HEK293 (cell line): ENCODE measurements at regions not wholly inside any gene's neighbourhood (a gene's known extent, or its start where the extent isn't known, plus 50 kb on each side); places are given as distances from the start of the nearest gene placed in this dataset.

Experiments used
- CTCF ChIA-PET: fragments of 350-600 bp; formaldehyde crosslinking; extraction: SDS; loops from one replicate; lab custom pipeline; 2021; ENCODE audit warnings: antibody characterized with exemption; lab: Yijun Ruan, JAX
- POLR2A ChIA-PET: fragments of 300-600 bp; formaldehyde crosslinking; extraction: SDS; loops from one replicate; lab custom pipeline; 2020; ENCODE audit warnings: antibody characterized with exemption, inconsistent platforms; lab: Yijun Ruan, JAX
- H3K27ac ChIP-seq: fragments of 200-500 bp; sonication (Bioruptor generic); 2 replicates; pipeline ENCODE4 v1.5.1; 2014; ENCODE audit warnings: low read depth, low read length, control low read depth, inconsistent platforms; ENCODE audit errors: extremely low read depth
- H3K36me3 ChIP-seq, 2 experiments: fragments of 200-500 bp in 1 of 2; sonication (Bioruptor generic) in 1 of 2; 1 replicate in 1 of 2; 2 replicates in 1 of 2; pipeline ENCODE4 v1.5.1; 2014 to 2017; ENCODE audit warnings: inconsistent platforms in 2 of 2, low read length in 2 of 2; ENCODE audit not compliant: control insufficient read depth in 2 of 2, insufficient read depth in 1 of 2
- H3K4me1 ChIP-seq: fragments of 200-500 bp; sonication (Bioruptor generic); 2 replicates; pipeline ENCODE4 v1.5.1; 2014; ENCODE audit warnings: mild to moderate bottlenecking, low read length, inconsistent platforms; ENCODE audit not compliant: control insufficient read depth, insufficient read depth
- H3K4me3 ChIP-seq: 2 replicates; pipeline ENCODE4 v1.5.1; 2011; ENCODE audit warnings: low read depth, mild to moderate bottlenecking, control low read depth, low read length, moderate library complexity
- H3K9me3 ChIP-seq: fragments of 200-500 bp; sonication (Bioruptor generic); 2 replicates; pipeline ENCODE4 v1.5.1; 2014; ENCODE audit warnings: low read depth, low read length, inconsistent platforms; ENCODE audit not compliant: control insufficient read depth, insufficient read depth
- EGR2 ChIP-seq: fragments of 450-650 bp; formaldehyde crosslinking; IDR thresholded peaks from 2 replicates; pipeline ENCODE4 v1.5.1; 2016; ENCODE audit warnings: low read depth, missing biosample characterization, missing genetic modification characterization
- OSR2 ChIP-seq: fragments of 450-650 bp; formaldehyde crosslinking; IDR thresholded peaks from 2 replicates; pipeline ENCODE4 v1.5.1; 2016; ENCODE audit warnings: missing biosample characterization, missing genetic modification characterization
- PRDM2 ChIP-seq: fragments of 450-650 bp; formaldehyde crosslinking; IDR thresholded peaks from 2 replicates; pipeline ENCODE4 v1.5.1; 2016; ENCODE audit warnings: missing biosample characterization, missing genetic modification characterization, borderline replicate concordance
- PRDM6 ChIP-seq: fragments of 450-650 bp; formaldehyde crosslinking; IDR thresholded peaks from 2 replicates; pipeline ENCODE4 v1.5.1; 2017; ENCODE audit warnings: missing biosample characterization, missing genetic modification characterization
- SCRT1 ChIP-seq: fragments of 450-650 bp; formaldehyde crosslinking; IDR thresholded peaks from 2 replicates; pipeline ENCODE4 v1.5.1; 2016; ENCODE audit warnings: missing biosample characterization, missing genetic modification characterization, borderline replicate concordance
- ZNF155 ChIP-seq: fragments of 450-650 bp; formaldehyde crosslinking; IDR thresholded peaks from 2 replicates; pipeline ENCODE4 v1.5.1; 2016; ENCODE audit warnings: missing biosample characterization, missing genetic modification characterization
- ZNF202 ChIP-seq: fragments of 450-650 bp; formaldehyde crosslinking; IDR thresholded peaks from 2 replicates; pipeline ENCODE4 v1.5.1; 2016; ENCODE audit warnings: missing biosample characterization, missing genetic modification characterization, borderline replicate concordance
- ZNF211 ChIP-seq: fragments of 450-650 bp; formaldehyde crosslinking; IDR thresholded peaks from 2 replicates; pipeline ENCODE4 v1.5.1; 2016; ENCODE audit warnings: low read depth, missing biosample characterization, missing genetic modification characterization
- ZNF239 ChIP-seq: fragments of 450-650 bp; formaldehyde crosslinking; IDR thresholded peaks from 2 replicates; pipeline ENCODE4 v1.5.1; 2016; ENCODE audit warnings: missing biosample characterization, missing genetic modification characterization
- ZNF280D ChIP-seq: fragments of 450-650 bp; formaldehyde crosslinking; IDR thresholded peaks from 2 replicates; pipeline ENCODE4 v1.5.1; 2016; ENCODE audit warnings: missing biosample characterization, missing genetic modification characterization
- ZNF341 ChIP-seq: fragments of 450-650 bp; formaldehyde crosslinking; IDR thresholded peaks from 2 replicates; pipeline ENCODE4; 2016; ENCODE audit warnings: low read depth, missing biosample characterization, missing genetic modification characterization
- ZNF350 ChIP-seq: fragments of 450-650 bp; formaldehyde crosslinking; IDR thresholded peaks from 2 replicates; pipeline ENCODE4 v1.5.0; 2017; ENCODE audit warnings: missing biosample characterization, mild to moderate bottlenecking, missing genetic modification characterization
- ZNF362 ChIP-seq: fragments of 450-650 bp; formaldehyde crosslinking; IDR thresholded peaks from 2 replicates; pipeline ENCODE4 v1.5.1; 2016; ENCODE audit warnings: missing biosample characterization, missing genetic modification characterization
- ZNF37A ChIP-seq: fragments of 450-650 bp; IDR thresholded peaks from 2 replicates; pipeline ENCODE4 v1.5.1; 2018; ENCODE audit warnings: missing biosample characterization, missing genetic modification characterization
- ZNF391 ChIP-seq: fragments of 450-650 bp; formaldehyde crosslinking; IDR thresholded peaks from 2 replicates; pipeline ENCODE4 v1.5.1; 2016; ENCODE audit warnings: low read depth, missing biosample characterization, missing genetic modification characterization, borderline replicate concordance
- ZNF514 ChIP-seq: fragments of 450-650 bp; formaldehyde crosslinking; IDR thresholded peaks from 2 replicates; pipeline ENCODE4 v1.5.1; 2016; ENCODE audit warnings: missing biosample characterization, missing genetic modification characterization
- ZNF561 ChIP-seq: fragments of 450-650 bp; IDR thresholded peaks from 2 replicates; pipeline ENCODE4 v1.5.1; 2018; ENCODE audit warnings: missing biosample characterization, missing genetic modification characterization, borderline replicate concordance
- ZNF585B ChIP-seq: fragments of 450-650 bp; formaldehyde crosslinking; IDR thresholded peaks from 2 replicates; pipeline ENCODE4 v1.5.1; 2016; ENCODE audit warnings: missing biosample characterization, missing genetic modification characterization
- ZNF629 ChIP-seq: fragments of 450-650 bp; formaldehyde crosslinking; IDR thresholded peaks from 2 replicates; pipeline ENCODE4 v1.5.1; 2017; ENCODE audit warnings: missing biosample characterization, missing genetic modification characterization
- ZNF654 ChIP-seq: fragments of 450-650 bp; formaldehyde crosslinking; IDR thresholded peaks from 2 replicates; pipeline ENCODE4 v1.5.1; 2016; ENCODE audit warnings: low read depth, missing biosample characterization, missing genetic modification characterization
- ZSCAN16 ChIP-seq: fragments of 450-650 bp; formaldehyde crosslinking; IDR thresholded peaks from 2 replicates; pipeline ENCODE4 v1.5.1; 2016; ENCODE audit warnings: missing biosample characterization, missing genetic modification characterization

- no peak for TF ChIP-seq PRDM2 (tag by site-specific recombination)
- TF ChIP-seq ZNF585B (tag by site-specific recombination) = no peak
- no peak for TF ChIP-seq ZNF211 (tag by site-specific recombination)
- TF ChIP-seq ZNF362 (tag by site-specific recombination) = no peak
- TF ChIP-seq ZNF202 = no peak
- no peak for TF ChIP-seq ZNF341 (tag by site-specific recombination)
- no peak for TF ChIP-seq EGR2
- TF ChIP-seq ZNF155 (tag by site-specific recombination) = no peak
- TF ChIP-seq, all 188 proteins: peak for 0
Observed at GRCh38 chr6:25052181-25052580, 116.4 kb upstream of the RIPOR2 start (continued).

- no peaks in the 10 kb centered on the region for H3K9me3 ChIP-seq
- POLR2A ChIA-PET = no interaction called here
- TF ChIP-seq ZNF341 (tag by site-specific recombination) (peak; percentile 52), ZNF350 (tag by site-specific recombination) (no peak), ZNF37A (tag by site-specific recombination) (no peak), OSR2 (tag by site-specific recombination) (peak; percentile 56), PRDM6 (tag by site-specific recombination) (peak; percentile 68), ZNF561 (tag by site-specific recombination) (peak; percentile 57; the same call in 1 of the 2 replicates), ZNF629 (tag by site-specific recombination) (peak; percentile 33; the same call in 1 of the 2 replicates)
- TF ChIP-seq, all 188 proteins: peak for 5
- CTCF ChIA-PET = interaction anchor here (0.8 to 1.5 kb wide), 5 partner anchors 17 to 198 kb away, joined by 3 read pairs; no protein-coding TSS in a partner anchor
- Histone ChIP-seq H3K4me3 (no peak overlapping the region), H3K27ac (no peak overlapping the region), H3K4me1 (no peaks in the 10 kb centered on the region; the same call in 1 of the 2 replicates), H3K36me3 (no peaks in the 10 kb centered on the region)
Observed at GRCh38 chr6:25053875-25054371, 118.2 kb upstream of the RIPOR2 start.

- H3K4me3 ChIP-seq = no peak overlapping the region
- CTCF ChIA-PET = interaction anchor here (0.8 to 1.5 kb wide), 6 partner anchors 12 to 198 kb away, joined by 3 read pairs; no protein-coding TSS in a partner anchor
- H3K36me3 ChIP-seq = no peaks in the 10 kb centered on the region
- H3K27ac ChIP-seq = no peak overlapping the region
- H3K9me3 ChIP-seq = no peaks in the 10 kb centered on the region
- H3K4me1 ChIP-seq = no peaks in the 10 kb centered on the region; the same call in 1 of the 2 replicates
- POLR2A ChIA-PET = no interaction called here
- TF ChIP-seq ZNF391 (tag by site-specific recombination) = no peak
- no peak for TF ChIP-seq ZNF239 (tag by site-specific recombination)
- no peak for TF ChIP-seq ZNF280D (tag by site-specific recombination)
- TF ChIP-seq ZNF514 (tag by site-specific recombination) = no peak
- no peak for TF ChIP-seq ZNF654 (tag by site-specific recombination)
- TF ChIP-seq ZSCAN16 (tag by site-specific recombination) = no peak
- no peak for TF ChIP-seq SCRT1
Observed at GRCh38 chr6:25054469-25054868, 118.7 kb upstream of the RIPOR2 start.
